Activated T-helper 17 cell treated with anti-CD3 and anti-CD28 coated beads, Interleukin-2, amount 50 U/mL, for 72 hours (primary cell): ENCODE measurements at regions not wholly inside any gene's neighbourhood (a gene's known extent, or its start where the extent isn't known, plus 50 kb on each side); places are given as distances from the start of the nearest gene placed in this dataset.
"Not testable (repeated sequence)": the region's sequence is repeated elsewhere in the genome, so short reads cannot be mapped to it uniquely, and the experiment has no call there.

Experiments used
- ATAC-seq: fragments of 150-1000 bp; cut with Tn5 transposase; replicated peaks from 2 replicates; pipeline ENCODE4 v1.10.0; 2021; ENCODE audit warnings: mild to moderate bottlenecking, moderate library complexity
- H3K27ac Mint-ChIP-seq: one replicate; pipeline ENCODE4 v1.8.0; 2022; ENCODE audit warnings: mixed read lengths
- H3K27me3 Mint-ChIP-seq: one replicate; pipeline ENCODE4 v1.8.0; 2022; ENCODE audit warnings: mixed read lengths
- H3K36me3 Mint-ChIP-seq: one replicate; pipeline ENCODE4 v1.8.0; 2022; ENCODE audit warnings: low read depth, mild to moderate bottlenecking, mixed read lengths
- H3K4me1 Mint-ChIP-seq: one replicate; pipeline ENCODE4 v1.8.0; 2022; ENCODE audit warnings: mixed read lengths
- H3K4me3 Mint-ChIP-seq: one replicate; pipeline ENCODE4 v1.8.0; 2022; ENCODE audit warnings: mild to moderate bottlenecking, mixed read lengths
- H3K9me3 Mint-ChIP-seq: one replicate; pipeline ENCODE4 v1.8.0; 2022; ENCODE audit warnings: mixed read lengths

DNA sequence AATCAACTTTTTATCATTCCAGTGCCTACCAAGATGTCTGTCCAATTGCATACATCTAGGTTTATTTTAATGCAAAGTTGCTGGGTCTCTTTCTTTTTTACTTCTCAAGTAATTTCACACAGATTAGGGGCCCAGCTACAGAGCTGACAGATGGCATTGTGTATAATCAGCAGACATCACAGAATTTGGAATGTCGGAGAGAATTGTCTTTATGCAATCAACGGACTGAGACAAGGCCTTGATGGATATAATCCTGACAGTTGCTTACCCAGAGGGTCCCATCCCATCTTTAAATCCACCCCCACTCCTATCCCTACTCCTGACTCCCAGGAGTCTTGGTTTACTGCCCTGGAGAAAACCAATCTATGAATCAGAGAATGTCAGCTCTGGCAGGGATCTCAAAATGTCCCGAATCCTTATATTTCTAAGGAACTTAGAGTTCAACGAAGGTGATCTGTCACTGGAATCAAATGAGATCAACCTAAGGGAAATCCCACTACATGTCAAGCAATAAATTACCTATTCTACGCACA is 142.0 kb downstream of the LRATD1 start:
- no peaks in the 10 kb centered on the region for H3K4me1 Mint-ChIP-seq
- H3K27ac Mint-ChIP-seq: no peak overlapping the region
- H3K4me3 Mint-ChIP-seq: no peak overlapping the region
- no peaks in the 10 kb centered on the region for H3K9me3 Mint-ChIP-seq
- no peak for ATAC-seq
- H3K27me3 Mint-ChIP-seq: no peaks in the 10 kb centered on the region
- H3K36me3 Mint-ChIP-seq: no peaks in the 10 kb centered on the region

DNA sequence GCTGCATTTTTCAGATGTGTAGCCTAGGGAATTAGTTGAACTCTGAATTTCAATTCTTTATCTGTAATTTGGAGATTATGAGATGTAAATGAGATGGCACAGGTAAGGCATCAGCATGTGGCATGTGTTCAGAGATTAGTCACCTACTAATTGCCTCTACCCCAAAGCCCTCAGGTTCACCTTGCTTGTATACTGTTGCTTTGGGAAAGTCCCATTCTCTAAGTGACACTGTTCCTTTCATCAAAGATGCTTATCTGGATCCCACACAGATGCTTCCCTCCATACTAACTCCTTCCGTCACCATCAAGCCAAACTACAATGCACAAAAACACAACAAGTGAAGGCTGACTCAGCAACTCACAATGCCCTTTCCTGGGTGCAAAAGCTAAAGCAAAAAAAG is 143.7 kb downstream of the LRATD1 start:
- no peaks in the 10 kb centered on the region for H3K4me1 Mint-ChIP-seq
- no peak overlapping the region for H3K27ac Mint-ChIP-seq
- no peak for ATAC-seq
- no peaks in the 10 kb centered on the region for H3K9me3 Mint-ChIP-seq
- H3K36me3 Mint-ChIP-seq: no peaks in the 10 kb centered on the region
- H3K4me3 Mint-ChIP-seq: no peak overlapping the region
- no peaks in the 10 kb centered on the region for H3K27me3 Mint-ChIP-seq

DNA sequence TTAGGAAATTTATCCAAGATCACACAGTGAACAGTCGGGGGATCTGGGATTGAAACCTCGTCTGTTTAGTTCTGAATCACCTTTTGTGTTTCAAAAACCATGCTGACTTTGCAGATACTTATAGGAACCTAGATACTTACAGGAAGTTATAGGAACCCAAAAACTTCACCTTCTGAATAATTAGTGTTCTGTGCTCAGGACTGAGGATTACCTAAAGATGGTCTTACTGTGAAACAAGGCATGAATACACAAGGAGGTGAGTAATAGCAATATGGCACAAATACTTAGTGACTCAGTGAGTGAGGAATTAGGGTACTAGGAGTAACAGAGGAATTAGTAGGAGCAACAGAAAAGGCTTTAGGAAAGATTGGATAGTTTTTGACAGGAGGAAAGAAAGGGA is 145.5 kb downstream of the LRATD1 start:
- H3K36me3 Mint-ChIP-seq: no peaks in the 10 kb centered on the region
- H3K9me3 Mint-ChIP-seq: peaks cover 7% of the 10 kb centered on the region
- H3K4me1 Mint-ChIP-seq: no peaks in the 10 kb centered on the region
- H3K27ac Mint-ChIP-seq: no peak overlapping the region
- no peaks in the 10 kb centered on the region for H3K27me3 Mint-ChIP-seq
- H3K4me3 Mint-ChIP-seq: no peak overlapping the region
- no peak for ATAC-seq

DNA sequence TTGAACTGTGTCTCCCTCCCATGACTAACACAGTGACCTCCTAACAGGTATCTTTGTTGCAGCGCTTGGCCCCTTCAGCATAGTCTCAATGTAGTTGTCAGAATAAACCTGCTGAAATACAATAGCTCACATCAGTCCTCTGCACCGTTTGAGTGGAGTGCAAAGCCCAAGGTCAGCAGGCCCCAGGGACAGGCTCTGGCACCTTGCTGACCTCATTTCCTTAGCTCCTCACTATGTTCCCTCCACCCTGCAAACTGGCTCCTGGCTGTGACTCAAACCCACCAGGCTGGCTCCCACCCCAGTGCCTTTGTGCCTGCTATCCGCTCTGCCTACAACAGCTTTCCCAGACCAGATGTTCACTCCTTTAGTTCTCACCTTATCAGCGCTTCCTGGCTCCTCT is 146.7 kb downstream of the LRATD1 start:
- Mint-ChIP-seq H3K27ac (no peak overlapping the region), H3K9me3 (peaks cover 7% of the 10 kb centered on the region), H3K4me1 (no peaks in the 10 kb centered on the region), H3K36me3 (no peaks in the 10 kb centered on the region), H3K4me3 (no peak overlapping the region), H3K27me3 (no peaks in the 10 kb centered on the region)
- ATAC-seq: no peak

DNA sequence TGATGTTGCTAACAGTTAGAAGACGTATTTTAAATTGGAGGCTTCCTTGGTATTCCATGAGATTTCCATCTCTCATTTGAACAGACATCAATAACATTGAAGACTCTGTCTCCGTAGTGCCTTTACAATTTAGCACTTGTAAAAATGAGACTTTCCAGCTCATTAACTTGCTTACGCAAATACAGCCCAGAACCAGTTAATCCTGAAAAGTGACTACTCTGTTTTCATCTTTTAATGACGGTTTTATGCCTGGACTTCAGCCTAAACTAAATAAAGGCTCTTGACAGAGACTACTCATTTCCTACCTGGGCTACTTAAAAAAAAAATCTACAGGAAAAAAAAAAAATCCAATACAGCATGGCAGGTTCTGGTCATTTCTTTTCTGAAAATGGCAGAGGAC is 148.6 kb downstream of the LRATD1 start:
- peaks cover 7% of the 10 kb centered on the region for H3K9me3 Mint-ChIP-seq
- no peaks in the 10 kb centered on the region for H3K36me3 Mint-ChIP-seq
- H3K4me3 Mint-ChIP-seq: no peak overlapping the region
- H3K27ac Mint-ChIP-seq: no peak overlapping the region
- no peak for ATAC-seq
- H3K4me1 Mint-ChIP-seq: no peaks in the 10 kb centered on the region
- no peaks in the 10 kb centered on the region for H3K27me3 Mint-ChIP-seq

DNA sequence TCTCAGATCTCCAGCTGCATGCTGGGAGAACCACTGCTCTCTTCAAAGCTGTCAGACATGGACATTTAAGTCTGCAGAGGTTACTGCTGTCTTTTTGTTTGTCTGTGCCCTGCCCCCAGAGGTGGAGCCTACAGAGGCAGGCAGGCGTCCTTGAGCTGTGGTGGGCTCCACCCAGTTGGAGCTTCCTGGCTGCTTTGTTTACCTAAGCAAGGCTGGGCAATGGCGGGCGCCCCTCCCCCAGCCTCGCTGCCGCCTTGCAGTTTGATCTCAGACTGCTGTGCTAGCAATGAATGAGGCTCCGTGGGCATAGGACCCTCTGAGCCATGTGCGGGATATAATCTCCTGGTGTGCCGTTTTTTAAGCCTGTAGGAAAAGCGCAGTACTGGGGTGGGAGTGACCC is 156.3 kb downstream of the LRATD1 start:
- not testable (repeated sequence) for H3K27me3 Mint-ChIP-seq, H3K27ac Mint-ChIP-seq, H3K4me1 Mint-ChIP-seq, ATAC-seq, H3K4me3 Mint-ChIP-seq, H3K36me3 Mint-ChIP-seq
- peaks cover 15% of the 10 kb centered on the region for H3K9me3 Mint-ChIP-seq

DNA sequence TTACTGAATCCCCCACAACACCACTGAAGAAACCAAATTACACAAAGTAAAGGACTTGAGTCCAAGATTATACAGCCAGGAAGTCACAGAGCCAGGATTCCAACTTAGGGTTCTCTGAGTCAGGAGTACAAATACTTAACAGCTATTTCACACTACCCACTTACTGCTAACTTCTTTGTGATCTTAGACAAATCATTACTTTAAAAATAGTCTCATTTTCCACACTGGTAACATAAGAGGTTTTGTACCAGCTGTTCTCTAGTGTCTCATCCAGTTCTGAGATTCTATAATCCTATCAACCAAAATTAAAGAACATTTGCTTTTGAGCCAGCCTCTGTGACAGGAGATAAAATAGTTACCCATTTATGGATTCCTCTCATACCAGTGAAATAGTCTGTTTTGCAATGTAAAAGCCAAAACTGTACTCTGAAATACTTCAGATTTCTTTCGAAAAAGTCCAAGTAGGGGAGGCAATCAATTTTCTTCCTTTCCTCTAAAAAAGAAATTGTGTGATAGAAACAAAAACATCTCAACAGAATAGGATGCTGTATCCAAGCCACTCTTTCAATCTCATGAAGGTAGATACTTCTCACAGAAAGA is 157.6 kb downstream of the LRATD1 start:
- Mint-ChIP-seq H3K9me3 (peaks cover 15% of the 10 kb centered on the region), H3K4me3 (no peak overlapping the region), H3K27ac (no peak overlapping the region), H3K27me3 (no peaks in the 10 kb centered on the region), H3K4me1 (no peaks in the 10 kb centered on the region), H3K36me3 (no peaks in the 10 kb centered on the region)
- ATAC-seq: no peak

DNA sequence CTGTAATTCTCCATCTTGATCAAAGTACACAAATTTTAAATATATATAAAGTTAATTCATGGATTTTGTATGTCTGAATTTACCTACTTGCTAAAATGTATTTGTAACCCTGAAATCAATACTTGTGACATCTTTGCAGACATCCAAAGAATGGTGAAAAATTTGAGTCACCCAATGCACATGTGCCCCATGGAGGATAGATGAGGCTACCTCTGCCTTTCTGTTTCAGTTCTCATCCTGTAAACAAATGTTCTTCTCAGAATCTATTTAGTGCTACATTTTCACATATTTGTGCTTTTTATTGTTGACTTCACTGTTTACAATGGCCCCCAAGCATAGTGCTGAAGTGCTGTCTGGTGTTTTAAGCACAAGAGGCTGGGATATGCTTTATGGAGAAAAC is 171.5 kb downstream of the LRATD1 start:
- H3K27ac Mint-ChIP-seq: no peak overlapping the region
- H3K4me3 Mint-ChIP-seq: no peak overlapping the region
- peaks cover 3% of the 10 kb centered on the region for H3K9me3 Mint-ChIP-seq
- ATAC-seq: no peak
- H3K36me3 Mint-ChIP-seq: no peaks in the 10 kb centered on the region
- H3K27me3 Mint-ChIP-seq: peaks cover 3% of the 10 kb centered on the region
- no peaks in the 10 kb centered on the region for H3K4me1 Mint-ChIP-seq

DNA sequence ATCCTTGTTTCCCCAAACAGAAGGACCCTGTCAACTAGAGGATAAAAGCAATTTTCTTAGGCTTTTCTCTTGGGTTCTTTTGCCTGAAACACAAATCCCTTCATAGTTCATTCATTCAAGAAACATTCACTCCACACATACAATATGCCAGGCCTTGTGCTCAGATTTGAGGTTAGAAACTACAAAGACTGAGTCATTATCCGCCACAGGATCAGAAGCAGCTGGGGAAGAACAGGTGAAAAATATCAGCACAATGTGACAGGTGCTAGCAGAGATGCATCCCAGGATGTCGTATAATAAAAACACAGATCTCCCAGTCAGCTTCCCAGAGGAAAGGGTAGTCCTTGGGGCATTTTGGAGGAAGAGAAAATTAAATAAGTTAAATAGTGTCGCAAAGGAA is 172.4 kb downstream of the LRATD1 start:
- peaks cover 3% of the 10 kb centered on the region for H3K27me3 Mint-ChIP-seq
- H3K4me3 Mint-ChIP-seq: no peak overlapping the region
- H3K4me1 Mint-ChIP-seq: no peaks in the 10 kb centered on the region
- no peaks in the 10 kb centered on the region for H3K36me3 Mint-ChIP-seq
- no peak overlapping the region for H3K27ac Mint-ChIP-seq
- peaks cover 3% of the 10 kb centered on the region for H3K9me3 Mint-ChIP-seq
- ATAC-seq: no peak

DNA sequence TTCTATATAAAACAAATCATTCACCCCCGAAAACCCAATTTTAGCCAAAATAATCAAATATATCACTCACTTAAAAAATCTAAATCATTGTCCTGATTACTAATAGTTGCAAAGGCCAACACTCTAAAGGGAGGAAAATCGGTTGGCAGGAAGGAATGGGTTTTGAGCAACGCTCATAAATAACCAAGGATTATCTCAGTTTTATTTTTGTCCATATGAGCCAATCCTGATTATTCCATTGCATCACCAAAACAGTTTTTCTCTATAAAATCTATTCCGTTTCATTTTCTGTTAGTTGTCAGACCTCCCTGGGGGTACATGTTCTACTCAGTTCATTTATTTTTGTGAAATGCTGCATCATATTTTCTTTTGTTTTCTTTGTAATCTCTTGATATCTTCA is 174.1 kb downstream of the LRATD1 start:
- Mint-ChIP-seq H3K4me3 (no peak overlapping the region), H3K4me1 (no peaks in the 10 kb centered on the region), H3K36me3 (no peaks in the 10 kb centered on the region), H3K27me3 (peaks cover 3% of the 10 kb centered on the region), H3K27ac (no peak overlapping the region), H3K9me3 (peaks cover 3% of the 10 kb centered on the region)
- ATAC-seq: no peak

DNA sequence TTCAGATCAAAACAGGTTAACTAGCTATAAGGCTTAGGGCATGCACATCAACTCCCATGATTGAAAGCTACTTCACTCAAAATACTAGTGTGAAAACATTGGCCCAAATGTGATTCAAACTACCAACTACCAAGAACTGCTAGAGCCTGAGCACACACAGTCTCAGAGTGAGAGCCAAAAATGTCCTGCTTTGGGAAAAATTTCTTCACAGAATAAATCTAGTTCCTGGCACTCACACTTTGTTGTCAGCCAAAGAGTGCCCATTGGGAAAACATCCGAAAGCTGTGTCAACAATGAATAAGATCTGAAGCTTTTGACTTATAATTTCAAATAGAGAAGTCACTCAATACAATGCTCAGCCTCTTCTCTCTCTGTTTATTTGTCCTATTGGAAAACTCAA is 182.7 kb downstream of the LRATD1 start:
- no peaks in the 10 kb centered on the region for H3K27me3 Mint-ChIP-seq
- no peaks in the 10 kb centered on the region for H3K36me3 Mint-ChIP-seq
- H3K4me3 Mint-ChIP-seq: no peak overlapping the region
- H3K4me1 Mint-ChIP-seq: no peaks in the 10 kb centered on the region
- H3K27ac Mint-ChIP-seq: no peak overlapping the region
- no peak for ATAC-seq
- H3K9me3 Mint-ChIP-seq: peaks cover 21% of the 10 kb centered on the region

DNA sequence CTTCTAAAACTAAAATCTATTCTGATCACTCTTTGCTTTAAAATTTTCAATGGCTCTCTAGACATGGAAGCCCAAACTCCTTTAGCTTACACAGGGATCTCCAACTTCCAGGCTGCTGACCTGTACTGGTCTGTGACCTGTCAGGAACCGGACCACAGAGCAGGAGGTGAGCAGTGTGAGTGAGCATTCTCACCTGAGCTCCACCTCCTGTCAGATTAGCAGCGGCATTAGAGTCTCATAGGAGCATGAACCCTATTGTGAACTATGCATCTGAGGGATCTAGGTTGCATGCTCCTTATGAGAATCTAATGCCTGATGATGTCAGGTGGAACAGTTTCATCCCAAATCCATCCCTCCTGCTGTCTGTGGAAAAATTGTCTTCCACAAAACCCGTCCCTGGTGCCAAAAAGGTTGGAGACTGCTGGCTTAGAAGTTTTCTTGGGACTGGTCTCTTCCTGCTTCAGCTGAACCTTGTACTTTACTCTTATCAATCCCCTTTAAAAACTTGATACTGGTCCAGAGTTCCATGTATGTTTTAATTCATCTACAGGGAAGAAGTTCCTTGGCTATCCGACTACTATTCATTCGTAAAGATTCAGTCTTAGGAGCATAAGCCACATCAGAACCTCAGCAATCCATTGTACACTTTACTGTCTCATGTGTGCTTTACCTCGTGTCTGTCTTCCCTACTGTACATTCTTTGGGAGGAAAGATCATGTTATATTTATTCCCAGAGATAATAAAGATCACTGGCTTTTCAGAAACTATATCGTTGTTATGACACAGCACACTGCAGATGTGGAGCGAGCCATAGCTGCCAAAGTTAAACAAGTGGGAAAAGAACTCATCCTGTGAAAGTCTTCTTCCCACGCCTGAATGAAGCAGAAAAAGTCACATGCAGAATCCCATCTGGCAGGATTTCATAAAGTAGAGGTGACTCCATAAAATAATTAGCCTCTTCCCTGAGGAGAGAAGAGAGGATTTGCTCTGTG is 183.8 kb downstream of the LRATD1 start:
- Mint-ChIP-seq H3K9me3 (peaks cover 21% of the 10 kb centered on the region), H3K27ac (no peak overlapping the region)
- ATAC-seq: no peak

DNA sequence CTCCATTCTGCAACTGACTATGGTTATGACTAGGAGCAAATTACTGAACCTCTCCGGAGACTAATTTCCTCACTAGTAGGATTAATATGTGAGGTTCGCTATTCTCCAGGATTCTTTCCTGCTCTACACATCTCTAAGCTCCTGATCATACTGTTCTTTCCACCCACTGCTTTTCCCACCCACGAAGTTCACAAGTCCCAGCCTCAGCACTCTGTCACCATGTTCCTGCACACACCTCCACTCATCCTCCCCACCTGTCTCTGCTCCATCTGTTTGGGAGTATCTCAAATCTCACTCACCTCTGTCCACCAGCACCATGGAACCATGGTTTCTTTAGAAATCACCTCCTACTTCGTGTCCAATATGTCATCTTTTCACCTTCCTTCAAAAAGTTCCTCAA is 185.3 kb downstream of the LRATD1 start:
- ATAC-seq: no peak
- Mint-ChIP-seq H3K36me3 (no peaks in the 10 kb centered on the region), H3K9me3 (peaks cover 17% of the 10 kb centered on the region), H3K27me3 (no peaks in the 10 kb centered on the region), H3K4me3 (no peak overlapping the region), H3K4me1 (no peaks in the 10 kb centered on the region), H3K27ac (no peak overlapping the region)

More for the DNA sequence above, 183.8 kb downstream of the LRATD1 start:
- Mint-ChIP-seq H3K27me3 (no peaks in the 10 kb centered on the region), H3K36me3 (no peaks in the 10 kb centered on the region), H3K4me1 (no peaks in the 10 kb centered on the region), H3K4me3 (no peak overlapping the region)

DNA sequence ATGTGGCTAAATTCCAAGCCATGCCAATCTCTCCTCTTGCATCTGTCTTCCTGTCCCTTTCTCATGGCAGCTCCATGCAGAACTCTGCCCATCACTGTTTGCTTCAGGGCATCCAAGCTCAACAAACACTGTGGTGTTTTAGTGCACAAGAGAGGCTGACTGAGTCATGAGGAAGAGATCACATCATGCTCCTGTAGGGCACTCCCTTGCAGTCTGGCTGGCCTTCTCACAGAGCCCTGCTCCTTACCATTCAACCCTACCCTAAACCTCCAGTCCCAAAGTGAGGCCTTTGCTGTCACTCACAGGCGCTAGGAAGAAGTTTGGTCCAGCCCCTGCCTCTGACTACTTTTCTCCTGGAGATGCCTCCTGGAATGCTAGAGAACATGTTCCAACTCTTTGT is 194.0 kb downstream of the LRATD1 start:
- Mint-ChIP-seq H3K27me3 (peaks cover 5% of the 10 kb centered on the region), H3K27ac (no peak overlapping the region), H3K4me1 (no peaks in the 10 kb centered on the region), H3K36me3 (no peaks in the 10 kb centered on the region), H3K4me3 (no peak overlapping the region), H3K9me3 (peaks cover 4% of the 10 kb centered on the region)
- ATAC-seq: no peak
